Activated naive CD4-positive, alpha-beta T cell treated with anti-CD3 and anti-CD28 coated beads, Interleukin-2, amount 50 U/mL, for 72 hours (primary cell): ENCODE measurements at regions not wholly inside any gene's neighbourhood (a gene's known extent, or its start where the extent isn't known, plus 50 kb on each side); places are given as distances from the start of the nearest gene placed in this dataset.
"Not testable (repeated sequence)": the region's sequence is repeated elsewhere in the genome, so short reads cannot be mapped to it uniquely, and the experiment has no call there.

ENCODE experiments used
- ATAC-seq, 2 donors: fragments of 150-1000 bp; cut with Tn5 transposase; 2 replicates each; pipeline ENCODE4 v1.10.0; 2021; ENCODE audit warnings: mild to moderate bottlenecking in 2 of 2, moderate library complexity in 2 of 2
- DNase-seq, 2 donors: peaks; one replicate each; pipeline ENCODE4 v3.0.0; 2021 to 2022; ENCODE audit warnings: low spot score in 2 of 2
- H3K27ac Mint-ChIP-seq, 2 donors: one replicate each; pipeline ENCODE4 v1.8.0; 2022; ENCODE audit warnings: mild to moderate bottlenecking in 2 of 2, mixed read lengths in 2 of 2
- H3K36me3 Mint-ChIP-seq, 2 donors: one replicate each; pipeline ENCODE4 v1.8.0; 2022; ENCODE audit warnings: mixed read lengths in 2 of 2
- H3K9me3 Mint-ChIP-seq, 2 donors: one replicate each; pipeline ENCODE4 v1.8.0; 2022; ENCODE audit warnings: mixed read lengths in 2 of 2

DNA sequence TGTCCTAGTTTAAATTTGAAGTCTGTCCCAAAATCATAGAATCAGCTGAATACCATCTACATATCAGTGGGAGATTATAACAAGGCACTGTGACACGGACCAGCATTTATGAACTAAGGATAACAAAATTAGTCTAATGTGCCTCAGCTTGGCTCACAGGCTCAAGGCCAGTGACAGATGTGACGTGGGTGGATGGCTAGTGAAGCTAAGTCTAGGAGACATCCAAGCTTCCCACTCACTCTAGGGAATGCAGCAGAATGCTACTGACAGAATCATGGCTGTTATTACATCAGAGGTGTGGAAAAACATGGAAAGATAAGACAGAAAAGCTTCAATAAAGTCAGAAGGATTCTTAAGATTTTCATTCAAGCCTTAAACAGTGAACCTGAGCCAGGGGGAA, 329.9 kb downstream of the NAF1 start:
- no peak for DNase-seq
- ATAC-seq, result no peak

DNA sequence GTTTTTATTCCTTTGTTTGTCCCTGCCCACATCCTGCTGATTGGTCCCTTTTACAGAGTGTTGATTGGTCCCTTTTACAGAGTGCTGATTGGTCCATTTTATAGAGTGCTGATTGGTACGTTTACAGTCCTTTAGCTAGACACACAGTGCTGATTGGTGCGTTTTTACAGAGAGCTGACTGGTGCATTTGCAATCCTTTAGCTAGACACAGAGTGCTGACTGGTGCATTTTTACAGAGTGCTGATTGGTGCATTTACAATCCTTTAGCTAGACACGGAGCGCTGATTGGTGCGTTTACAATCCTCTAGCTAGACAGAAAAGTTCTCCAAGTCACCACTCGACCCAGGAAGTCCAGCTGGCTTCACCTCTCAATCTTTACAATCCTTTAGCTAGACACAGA, 330.4 kb downstream of the NAF1 start:
- not testable (repeated sequence) for DNase-seq, H3K36me3 Mint-ChIP-seq, ATAC-seq, H3K27ac Mint-ChIP-seq
- peaks cover 0 to 14% of the 10 kb centered on the region in 2 donors for H3K9me3 Mint-ChIP-seq

More for the DNA sequence above, 329.9 kb downstream of the NAF1 start:
- H3K9me3 Mint-ChIP-seq, result peaks cover 0 to 14% of the 10 kb centered on the region in 2 donors
- H3K36me3 Mint-ChIP-seq, result no peaks in the 10 kb centered on the region
- no peak overlapping the region for H3K27ac Mint-ChIP-seq

DNA sequence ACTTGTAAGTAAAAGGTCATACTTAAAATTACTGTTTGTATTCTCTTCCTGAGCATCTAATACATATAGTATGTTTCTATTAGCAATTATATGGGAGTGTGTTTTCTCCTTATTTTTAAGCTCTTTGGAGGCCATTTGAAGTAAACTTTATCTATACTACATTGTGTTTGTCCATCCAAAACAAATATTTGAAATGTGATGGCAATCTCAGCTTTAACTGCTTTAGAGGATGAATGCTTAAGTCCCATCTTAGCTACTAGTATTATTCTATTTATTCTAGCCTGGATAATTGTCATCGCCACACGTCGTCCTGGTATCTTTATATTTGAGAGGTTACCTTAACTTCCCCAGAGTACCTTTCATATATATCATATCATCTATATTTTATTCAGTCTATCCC, 335.8 kb downstream of the NAF1 start:
- no peak overlapping the region for H3K27ac Mint-ChIP-seq
- DNase-seq (no peak), ATAC-seq (no peak)
- H3K36me3 Mint-ChIP-seq, result no peaks in the 10 kb centered on the region
- H3K9me3 Mint-ChIP-seq, result peaks cover 0 to 5% of the 10 kb centered on the region in 2 donors

DNA sequence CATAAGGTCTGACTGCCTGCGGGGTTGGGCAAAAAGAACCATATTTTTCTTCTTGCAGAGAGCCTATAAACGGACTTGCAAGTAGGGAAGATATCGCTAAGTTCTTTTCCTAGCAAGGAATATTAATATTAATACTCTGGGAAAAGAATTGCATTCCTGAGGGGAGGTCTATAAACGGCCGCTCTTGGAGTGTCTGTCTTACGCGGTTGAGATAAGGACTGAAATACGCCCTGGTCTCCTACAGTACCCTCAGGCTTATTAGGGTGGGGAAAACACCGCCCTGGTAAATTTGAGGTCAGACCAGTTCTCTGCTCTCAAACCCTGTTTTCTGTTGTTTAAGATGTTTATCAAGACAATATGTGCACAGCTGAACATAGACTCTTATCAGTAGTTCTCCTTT, 349.3 kb downstream of the NAF1 start:
- not testable (repeated sequence) for H3K27ac Mint-ChIP-seq, H3K36me3 Mint-ChIP-seq, DNase-seq, ATAC-seq
- H3K9me3 Mint-ChIP-seq, result peaks cover 14 to 15% of the 10 kb centered on the region in 2 donors

DNA sequence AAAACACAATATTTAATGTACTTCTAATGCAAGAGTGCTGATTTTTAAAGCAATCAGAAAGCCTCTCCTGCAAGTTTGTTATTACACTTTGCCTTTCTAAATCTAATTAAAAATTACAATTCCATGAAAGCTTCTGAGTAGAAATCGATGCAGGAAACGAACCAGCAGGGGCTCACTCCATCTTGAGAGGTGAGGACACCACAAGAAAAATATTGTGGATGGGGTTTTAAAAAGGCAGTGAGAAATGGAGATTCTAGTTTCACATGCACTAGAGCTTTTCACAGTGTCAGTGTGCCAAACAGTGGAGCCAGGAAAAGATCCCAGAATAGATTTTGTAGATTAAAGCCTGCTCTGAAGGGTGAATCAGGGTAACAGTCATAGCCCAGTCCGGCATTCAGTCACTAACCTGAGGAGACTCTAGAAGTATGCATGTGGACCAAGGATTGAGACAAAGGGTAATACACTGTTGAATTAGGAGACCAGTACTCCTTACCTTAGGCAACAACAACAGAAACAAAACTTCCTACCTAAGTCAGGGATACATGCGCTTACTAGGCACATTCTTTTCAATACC, 362.3 kb downstream of the NAF1 start:
- DNase-seq (no peak), ATAC-seq (no peak)
- Mint-ChIP-seq H3K27ac (no peak overlapping the region), H3K36me3 (no peaks in the 10 kb centered on the region), H3K9me3 (peaks cover 6 to 10% of the 10 kb centered on the region in 2 donors)

DNA sequence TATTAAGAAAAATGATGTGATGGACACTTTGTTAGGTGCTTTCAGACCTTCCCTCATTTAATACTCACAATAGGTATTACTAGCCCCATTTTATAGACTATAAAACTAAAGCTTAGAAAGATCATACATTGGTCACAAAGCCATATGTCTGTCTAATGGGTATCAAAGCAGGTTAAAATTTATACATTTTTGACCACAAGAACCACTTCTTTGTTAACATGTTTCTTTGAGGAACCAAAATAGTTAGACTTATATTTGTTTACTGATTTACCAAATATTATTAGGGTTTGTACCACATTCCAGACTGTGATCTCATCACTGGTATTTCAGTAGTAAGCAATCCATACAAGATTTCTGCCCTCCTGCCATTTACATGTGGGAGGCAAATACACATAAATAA, 363.3 kb downstream of the NAF1 start:
- ATAC-seq (no peak), DNase-seq (no peak)
- Mint-ChIP-seq H3K36me3 (no peaks in the 10 kb centered on the region), H3K9me3 (peaks cover 9 to 10% of the 10 kb centered on the region in 2 donors), H3K27ac (no peak overlapping the region)

DNA sequence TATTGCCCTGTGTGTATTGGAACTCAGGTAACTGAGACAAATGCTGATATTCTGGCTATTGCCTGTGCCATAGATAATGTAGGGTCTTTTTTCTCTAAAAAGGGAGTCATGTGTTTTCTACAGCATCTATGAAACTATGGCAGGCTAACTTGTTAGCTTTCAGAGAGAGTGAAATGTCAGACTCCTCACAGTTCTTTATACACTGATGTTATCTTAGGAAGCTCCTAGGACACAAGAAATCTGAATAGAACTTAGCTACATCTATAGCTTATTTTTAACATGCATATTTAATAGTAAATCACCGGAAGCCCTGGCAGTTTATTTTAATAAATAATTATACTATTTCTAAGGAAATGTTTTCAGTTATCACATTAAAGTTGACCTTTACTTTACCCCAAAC, 369.6 kb downstream of the NAF1 start:
- DNase-seq (no peak), ATAC-seq (no peak)
- Mint-ChIP-seq H3K36me3 (no peaks in the 10 kb centered on the region), H3K9me3 (peaks cover 9 to 10% of the 10 kb centered on the region in 2 donors), H3K27ac (no peak overlapping the region)

DNA sequence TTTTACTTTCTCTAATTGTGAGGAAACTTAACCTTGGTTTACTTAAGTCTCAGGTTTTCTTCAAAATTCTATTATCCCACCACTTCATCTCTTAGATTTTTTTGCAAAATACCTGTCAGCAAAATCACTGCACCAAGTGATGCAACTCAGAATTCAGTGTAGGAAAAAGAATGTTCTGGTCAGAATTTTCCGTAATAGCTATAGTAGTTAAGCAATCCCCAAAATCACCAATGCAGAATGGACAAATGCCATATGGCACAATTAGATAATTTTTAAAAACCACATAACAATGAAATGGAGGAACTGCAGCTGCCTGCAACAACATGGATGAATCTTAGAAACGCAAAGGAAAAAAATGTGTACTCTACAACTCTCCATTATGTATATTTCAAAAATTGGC, 373.1 kb downstream of the NAF1 start:
- no peaks in the 10 kb centered on the region for H3K36me3 Mint-ChIP-seq
- peaks cover 0 to 3% of the 10 kb centered on the region in 2 donors for H3K9me3 Mint-ChIP-seq
- ATAC-seq, result no peak
- H3K27ac Mint-ChIP-seq, result no peak overlapping the region
- no peak for DNase-seq

DNA sequence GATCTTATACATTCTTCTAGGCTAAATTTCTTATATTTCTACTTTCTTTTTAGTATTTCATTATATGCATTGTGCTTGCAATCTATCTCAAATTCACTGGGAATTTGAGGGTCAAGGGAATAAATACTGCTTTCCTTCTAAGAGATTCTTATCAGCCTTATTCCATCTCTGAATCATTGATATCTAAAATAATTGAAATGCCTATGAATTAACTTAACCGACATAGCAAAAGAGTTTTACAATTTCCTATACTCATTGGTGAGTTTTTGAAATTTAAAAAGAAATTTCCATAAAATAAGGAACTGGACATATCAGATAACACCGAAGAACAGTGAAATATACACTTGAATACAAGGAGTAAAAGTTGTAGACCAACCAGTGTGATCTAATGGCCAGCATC, 373.7 kb downstream of the NAF1 start:
- no peak overlapping the region for H3K27ac Mint-ChIP-seq
- peaks cover 0 to 6% of the 10 kb centered on the region in 2 donors for H3K9me3 Mint-ChIP-seq
- no peaks in the 10 kb centered on the region for H3K36me3 Mint-ChIP-seq
- no peak for DNase-seq
- no peak for ATAC-seq

DNA sequence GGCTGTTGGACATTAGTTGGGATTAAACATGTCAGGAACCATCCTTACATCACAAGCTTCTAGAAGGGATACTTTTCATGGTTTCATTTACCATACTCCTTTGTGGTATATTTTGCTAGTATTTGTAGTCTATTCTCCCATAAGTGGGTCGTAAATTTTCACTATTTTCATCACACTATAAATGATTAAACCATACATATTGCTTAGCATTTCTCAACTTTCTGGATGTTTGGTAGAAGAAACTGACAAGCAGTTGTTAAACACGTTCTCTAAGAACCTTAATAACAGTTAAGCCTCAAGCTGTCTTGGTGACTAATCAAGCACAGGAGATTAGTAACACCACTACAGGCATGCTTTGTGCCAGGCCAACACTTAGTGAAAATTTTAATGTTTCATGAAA, 375.5 kb downstream of the NAF1 start:
- H3K9me3 Mint-ChIP-seq, result peaks cover 0 to 6% of the 10 kb centered on the region in 2 donors
- H3K36me3 Mint-ChIP-seq, result no peaks in the 10 kb centered on the region
- ATAC-seq (no peak), DNase-seq (no peak)
- no peak overlapping the region for H3K27ac Mint-ChIP-seq

DNA sequence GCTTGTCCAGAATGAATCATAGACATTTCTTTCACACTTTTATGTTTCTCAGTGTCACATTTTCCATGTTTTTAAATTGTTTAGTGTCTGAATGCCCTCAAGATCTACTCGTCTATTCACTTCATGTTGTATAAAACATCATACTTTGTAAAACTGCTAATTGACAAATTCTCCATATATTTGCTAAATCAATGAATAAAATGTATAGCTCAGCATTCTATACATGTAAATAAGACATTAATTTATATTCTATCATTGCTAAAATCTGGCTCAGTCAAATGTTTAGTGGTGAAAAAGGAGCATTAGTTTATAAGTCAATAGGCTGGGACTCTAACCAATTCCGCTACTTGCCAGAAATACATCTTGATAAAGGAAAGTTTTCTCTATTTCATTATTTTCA, 379.6 kb downstream of the NAF1 start:
- no peak for ATAC-seq
- H3K27ac Mint-ChIP-seq, result no peak overlapping the region
- H3K36me3 Mint-ChIP-seq, result no peaks in the 10 kb centered on the region
- DNase-seq, result no peak
- peaks cover 0 to 6% of the 10 kb centered on the region in 2 donors for H3K9me3 Mint-ChIP-seq

DNA sequence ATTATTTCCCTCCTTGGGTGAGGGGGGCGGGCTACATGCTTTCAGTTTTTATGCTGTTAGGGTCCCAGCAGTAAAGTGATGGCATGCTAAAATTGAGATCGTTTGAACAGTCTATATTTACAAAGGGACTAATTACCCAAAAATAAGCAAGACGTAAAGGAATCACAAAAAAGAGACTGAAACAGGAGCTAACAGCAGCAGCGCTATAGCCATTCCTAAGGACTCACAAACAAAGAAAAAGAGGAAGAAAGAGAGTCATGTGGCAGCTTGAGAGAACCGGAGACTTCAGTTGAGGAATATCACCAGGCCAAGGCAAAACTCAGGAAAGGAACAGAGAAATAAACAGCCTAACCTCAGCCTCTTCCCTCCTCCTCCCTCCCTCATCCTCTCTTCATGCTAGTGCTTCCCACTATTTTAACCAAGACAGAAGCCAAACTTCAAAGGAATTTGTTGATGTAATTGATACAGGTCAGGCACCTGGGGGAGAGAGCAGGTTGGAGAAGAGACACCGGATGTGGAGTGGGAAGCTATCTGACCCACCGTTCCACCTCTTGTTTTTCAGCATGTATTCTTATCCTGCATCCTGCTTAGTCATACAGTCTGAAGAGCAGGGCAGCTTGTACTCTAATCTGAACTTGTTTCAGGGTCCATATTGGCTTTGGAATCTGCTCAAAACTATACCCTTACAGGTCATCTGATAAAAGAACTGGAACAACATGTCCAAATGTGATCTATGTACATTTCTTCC, 383.7 kb downstream of the NAF1 start:
- no peaks in the 10 kb centered on the region for H3K9me3 Mint-ChIP-seq
- H3K27ac Mint-ChIP-seq, result no peak overlapping the region
- no peak for DNase-seq
- no peak for ATAC-seq
- H3K36me3 Mint-ChIP-seq, result no peaks in the 10 kb centered on the region

DNA sequence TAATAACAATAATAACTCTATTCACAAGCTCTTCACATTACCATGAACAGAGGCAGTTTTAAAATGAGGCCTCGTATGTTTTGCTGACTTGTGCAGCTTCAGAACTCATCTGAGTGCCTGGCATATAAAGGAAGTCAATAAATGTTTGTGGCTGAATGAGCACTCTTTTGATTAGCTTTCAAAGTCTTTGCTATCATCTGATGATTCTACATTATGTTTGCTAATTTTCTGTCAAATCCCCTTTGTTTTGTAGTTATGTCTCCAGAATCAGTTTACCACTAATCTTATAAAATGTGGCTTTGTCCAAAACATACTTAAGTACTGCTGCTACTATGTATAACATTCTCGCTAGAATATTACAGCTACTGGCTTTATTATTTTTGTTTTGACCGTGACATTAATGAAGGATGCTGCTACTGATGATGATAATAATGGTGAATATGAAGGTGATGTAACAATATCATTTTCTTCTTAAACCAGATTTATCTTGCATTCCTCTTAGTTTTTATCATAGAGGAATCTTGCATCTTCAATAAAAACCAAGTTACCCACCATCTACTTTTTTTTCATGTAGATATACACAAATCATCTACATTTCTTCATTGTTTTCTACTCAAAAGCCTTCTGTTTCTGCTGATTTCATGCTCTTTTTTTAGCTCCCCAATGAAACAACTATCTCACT, 384.5 kb downstream of the NAF1 start:
- no peaks in the 10 kb centered on the region for H3K9me3 Mint-ChIP-seq
- H3K27ac Mint-ChIP-seq, result no peak overlapping the region
- ATAC-seq (no peak), DNase-seq (no peak)
- H3K36me3 Mint-ChIP-seq, result no peaks in the 10 kb centered on the region

DNA sequence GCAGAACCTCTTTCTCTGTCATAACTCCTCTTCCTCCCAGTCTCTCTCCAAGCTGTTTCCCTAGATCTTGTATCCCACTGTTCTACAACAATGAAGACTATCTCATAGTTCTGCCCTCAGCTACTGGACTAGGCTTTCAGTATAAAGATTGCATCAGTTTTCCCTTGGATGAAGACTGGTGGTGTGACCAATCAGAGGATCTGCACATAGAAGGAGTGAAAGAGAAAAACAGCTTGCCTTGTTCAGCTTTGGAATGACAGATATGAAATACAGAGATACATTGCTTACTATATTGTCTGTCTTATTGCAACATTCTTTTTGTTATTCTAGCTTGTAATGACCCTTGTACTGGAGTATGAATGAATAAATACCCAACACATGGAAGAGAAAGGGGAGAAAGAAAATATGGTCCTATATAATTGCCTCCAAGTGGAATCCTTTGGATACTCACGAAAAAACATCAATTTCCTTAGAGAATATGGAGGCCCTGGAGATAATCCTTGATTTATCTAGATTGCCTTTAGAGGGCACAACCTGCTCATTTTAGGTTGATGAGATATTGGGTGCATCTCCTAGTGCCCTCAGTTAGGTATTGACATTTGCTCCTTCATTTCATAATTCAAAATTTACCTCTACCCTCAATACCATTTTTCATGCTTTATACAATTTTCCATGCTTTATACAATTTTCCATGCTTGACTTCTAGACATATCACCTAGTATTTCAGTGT, 395.8 kb downstream of the NAF1 start:
- ATAC-seq, result no peak
- DNase-seq, result no peak
- Mint-ChIP-seq H3K27ac (no peak overlapping the region), H3K9me3 (peaks cover 4 to 5% of the 10 kb centered on the region in 2 donors), H3K36me3 (no peaks in the 10 kb centered on the region)

DNA sequence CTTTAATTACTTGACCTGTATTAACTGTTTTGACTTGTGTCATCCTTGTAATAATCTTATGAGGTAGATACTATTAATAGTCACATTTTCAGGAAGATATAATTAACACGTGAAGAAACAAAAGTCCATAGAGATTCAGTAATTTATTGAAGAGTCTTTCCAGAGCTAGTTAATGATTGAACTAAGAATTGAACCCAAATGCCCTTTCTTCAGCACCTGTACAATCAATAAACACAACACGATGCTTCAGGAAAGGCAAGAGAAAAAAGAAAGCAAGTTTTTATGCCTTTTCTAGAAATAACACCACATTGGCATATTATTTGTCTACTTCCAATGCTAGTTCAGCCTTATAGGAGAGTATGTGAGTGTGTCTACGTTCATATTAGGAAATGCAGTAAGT, 399.6 kb downstream of the NAF1 start:
- DNase-seq, result no peak
- no peaks in the 10 kb centered on the region for H3K36me3 Mint-ChIP-seq
- ATAC-seq, result no peak
- no peak overlapping the region for H3K27ac Mint-ChIP-seq
- peaks cover 0 to 4% of the 10 kb centered on the region in 2 donors for H3K9me3 Mint-ChIP-seq

DNA sequence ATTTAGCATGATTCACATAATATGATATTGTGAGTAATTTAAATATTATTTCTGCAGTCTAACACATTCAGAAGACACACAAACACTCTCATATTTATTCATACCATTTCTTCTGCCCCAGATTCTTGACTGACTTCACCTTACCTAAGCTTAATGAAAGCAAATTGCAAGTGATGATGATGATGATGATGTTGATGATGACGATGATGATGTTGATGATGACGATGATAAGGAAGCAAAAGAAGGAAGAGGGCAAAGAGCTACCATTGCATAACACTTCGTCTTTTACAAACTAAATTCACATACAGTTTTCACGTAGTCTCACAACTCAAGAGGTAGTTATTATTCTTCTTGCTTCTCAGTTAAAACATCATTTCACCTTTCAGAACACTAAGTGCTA, 404.7 kb downstream of the NAF1 start:
- H3K9me3 Mint-ChIP-seq, result peaks cover 4 to 5% of the 10 kb centered on the region in 2 donors
- DNase-seq (no peak), ATAC-seq (no peak)
- H3K36me3 Mint-ChIP-seq, result no peaks in the 10 kb centered on the region
- no peak overlapping the region for H3K27ac Mint-ChIP-seq

DNA sequence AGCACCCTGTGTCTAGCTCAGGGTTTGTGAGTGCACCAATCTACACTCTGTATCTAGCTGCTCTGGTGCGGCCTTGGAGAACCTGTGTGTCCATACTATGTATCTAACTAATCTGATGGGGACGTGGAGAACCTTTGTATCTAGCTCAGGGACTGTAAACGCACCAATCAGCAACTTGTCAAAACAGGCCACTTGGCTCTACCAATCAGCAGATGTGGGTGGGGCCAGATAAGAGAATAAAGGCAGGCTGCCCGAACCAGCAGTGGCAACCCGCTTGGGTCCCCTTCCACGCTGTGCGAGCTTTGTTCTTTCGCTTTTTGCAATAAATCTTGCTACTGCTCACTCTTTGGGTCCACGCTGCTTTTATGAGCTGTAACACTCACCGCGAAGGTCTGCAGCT, 426.5 kb downstream of the NAF1 start:
- H3K36me3 Mint-ChIP-seq, ATAC-seq, H3K9me3 Mint-ChIP-seq, DNase-seq, H3K27ac Mint-ChIP-seq: not testable (repeated sequence)
